BLaER1 (cell line): ENCODE measurements at regions not wholly inside any gene's neighbourhood (a gene's known extent, or its start where the extent isn't known, plus 50 kb on each side); places are given as distances from the start of the nearest gene placed in this dataset.

ENCODE experiments used
- H3K27ac ChIP-seq: shearing (Covaris generic); formaldehyde crosslinking; 2 replicates; pipeline ENCODE4 v1.8.1; 2022
- H3K27me3 ChIP-seq: shearing (Covaris generic); formaldehyde crosslinking; 2 replicates; pipeline ENCODE4 v1.8.1; 2022
- H3K36me3 ChIP-seq: shearing (Covaris generic); formaldehyde crosslinking; 2 replicates; pipeline ENCODE4 v1.8.1; 2022
- H3K4me1 ChIP-seq: shearing (Covaris generic); formaldehyde crosslinking; 2 replicates; pipeline ENCODE4 v1.8.1; 2022
- H3K4me2 ChIP-seq: shearing (Covaris generic); formaldehyde crosslinking; 2 replicates; pipeline ENCODE4 v1.8.1; 2022
- H3K4me3 ChIP-seq: shearing (Covaris generic); formaldehyde crosslinking; 2 replicates; pipeline ENCODE4 v1.8.1; 2022
- H3K9ac ChIP-seq: shearing (Covaris generic); formaldehyde crosslinking; 2 replicates; pipeline ENCODE4 v1.8.1; 2022
- H3K9me3 ChIP-seq: shearing (Covaris generic); formaldehyde crosslinking; 2 replicates; pipeline ENCODE4 v1.8.1; 2022
- H4K20me1 ChIP-seq: shearing (Covaris generic); formaldehyde crosslinking; 2 replicates; pipeline ENCODE4 v1.8.1; 2022
- Cebpa-rat ChIP-seq: shearing (Covaris generic); IDR thresholded peaks from 2 replicates; pipeline ENCODE4 v1.8.1; 2022

- H3K4me2 ChIP-seq, result no peak overlapping the region
- no peak overlapping the region for H3K4me3 ChIP-seq
- H3K36me3 ChIP-seq, result no peaks in the 10 kb centered on the region
- no peaks in the 10 kb centered on the region for H3K4me1 ChIP-seq
- no peak for TF ChIP-seq Cebpa-rat
- no peak overlapping the region for H3K9ac ChIP-seq
- H3K27ac ChIP-seq, result no peak overlapping the region
- H4K20me1 ChIP-seq, result no peaks in the 10 kb centered on the region
- H3K27me3 ChIP-seq, result no peaks in the 10 kb centered on the region
- H3K9me3 ChIP-seq, result no peaks in the 10 kb centered on the region
Measured at GRCh38 chr13:83327091-83327490, 555.2 kb downstream of the SLITRK1 start.

GRCh38 chr13:83325125-83325853 is 557.0 kb downstream of the SLITRK1 start:
- Histone ChIP-seq H3K4me3 (no peak overlapping the region), H3K9ac (no peak overlapping the region), H3K4me2 (no peak overlapping the region), H3K36me3 (no peaks in the 10 kb centered on the region), H4K20me1 (no peaks in the 10 kb centered on the region), H3K27ac (no peak overlapping the region), H3K27me3 (no peaks in the 10 kb centered on the region), H3K9me3 (no peaks in the 10 kb centered on the region), H3K4me1 (no peaks in the 10 kb centered on the region)
- no peak for TF ChIP-seq Cebpa-rat

GRCh38 chr13:83311886-83312577 is 570.2 kb downstream of the SLITRK1 start:
- no peak overlapping the region for H3K9ac ChIP-seq
- H3K4me1 ChIP-seq, result no peaks in the 10 kb centered on the region
- H3K9me3 ChIP-seq, result no peaks in the 10 kb centered on the region
- TF ChIP-seq Cebpa-rat, result no peak
- H3K36me3 ChIP-seq, result no peaks in the 10 kb centered on the region
- no peaks in the 10 kb centered on the region for H4K20me1 ChIP-seq
- no peak overlapping the region for H3K4me3 ChIP-seq
- no peaks in the 10 kb centered on the region for H3K27me3 ChIP-seq
- no peak overlapping the region for H3K27ac ChIP-seq
- no peak overlapping the region for H3K4me2 ChIP-seq

GRCh38 chr13:83298617-83299016 is 583.7 kb downstream of the SLITRK1 start:
- Histone ChIP-seq H4K20me1 (no peaks in the 10 kb centered on the region), H3K4me3 (no peak overlapping the region), H3K27ac (no peak overlapping the region), H3K4me2 (no peak overlapping the region), H3K4me1 (no peaks in the 10 kb centered on the region), H3K9me3 (no peaks in the 10 kb centered on the region), H3K36me3 (no peaks in the 10 kb centered on the region), H3K27me3 (no peaks in the 10 kb centered on the region), H3K9ac (no peak overlapping the region)
- TF ChIP-seq Cebpa-rat, result no peak

- Histone ChIP-seq H3K36me3 (no peaks in the 10 kb centered on the region), H4K20me1 (no peaks in the 10 kb centered on the region), H3K9ac (no peak overlapping the region), H3K4me2 (no peak overlapping the region), H3K27me3 (no peaks in the 10 kb centered on the region), H3K27ac (no peak overlapping the region), H3K9me3 (no peaks in the 10 kb centered on the region), H3K4me1 (no peaks in the 10 kb centered on the region), H3K4me3 (no peak overlapping the region)
- TF ChIP-seq Cebpa-rat, result no peak
Measured at GRCh38 chr13:83297586-83298290, 584.5 kb downstream of the SLITRK1 start.

GRCh38 chr13:83295686-83296085 is 586.6 kb downstream of the SLITRK1 start:
- no peak overlapping the region for H3K4me3 ChIP-seq
- H3K9me3 ChIP-seq, result no peaks in the 10 kb centered on the region
- H3K4me2 ChIP-seq, result no peak overlapping the region
- H3K36me3 ChIP-seq, result no peaks in the 10 kb centered on the region
- no peak overlapping the region for H3K9ac ChIP-seq
- no peaks in the 10 kb centered on the region for H4K20me1 ChIP-seq
- H3K27me3 ChIP-seq, result no peaks in the 10 kb centered on the region
- H3K27ac ChIP-seq, result no peak overlapping the region
- no peaks in the 10 kb centered on the region for H3K4me1 ChIP-seq
- TF ChIP-seq Cebpa-rat, result no peak

- no peaks in the 10 kb centered on the region for H3K9me3 ChIP-seq
- H3K27ac ChIP-seq, result no peak overlapping the region
- H3K27me3 ChIP-seq, result no peaks in the 10 kb centered on the region
- no peak overlapping the region for H3K4me2 ChIP-seq
- H3K4me1 ChIP-seq, result no peaks in the 10 kb centered on the region
- no peaks in the 10 kb centered on the region for H3K36me3 ChIP-seq
- no peak overlapping the region for H3K4me3 ChIP-seq
- H3K9ac ChIP-seq, result no peak overlapping the region
- H4K20me1 ChIP-seq, result no peaks in the 10 kb centered on the region
- no peak for TF ChIP-seq Cebpa-rat
Measured at GRCh38 chr13:83286737-83287136, 595.5 kb downstream of the SLITRK1 start.

- Histone ChIP-seq H3K9ac (no peak overlapping the region), H3K4me3 (no peak overlapping the region), H3K4me1 (no peaks in the 10 kb centered on the region), H3K27ac (no peak overlapping the region), H3K27me3 (no peaks in the 10 kb centered on the region), H3K4me2 (no peak overlapping the region), H3K9me3 (no peaks in the 10 kb centered on the region), H3K36me3 (no peaks in the 10 kb centered on the region), H4K20me1 (no peaks in the 10 kb centered on the region)
- TF ChIP-seq Cebpa-rat, result no peak
Measured at GRCh38 chr13:83281654-83282053, 600.6 kb downstream of the SLITRK1 start.

- Histone ChIP-seq H3K9me3 (no peaks in the 10 kb centered on the region), H3K27me3 (no peaks in the 10 kb centered on the region), H3K4me2 (no peak overlapping the region)
Measured at GRCh38 chr13:83274679-83275078, 607.6 kb downstream of the SLITRK1 start.

GRCh38 chr13:83272652-83273240 is 609.5 kb downstream of the SLITRK1 start:
- Histone ChIP-seq H3K9ac (no peak overlapping the region), H3K36me3 (no peaks in the 10 kb centered on the region), H3K4me3 (no peak overlapping the region), H4K20me1 (no peaks in the 10 kb centered on the region), H3K4me2 (no peak overlapping the region), H3K27me3 (no peaks in the 10 kb centered on the region), H3K27ac (no peak overlapping the region), H3K4me1 (no peaks in the 10 kb centered on the region), H3K9me3 (no peaks in the 10 kb centered on the region)
- TF ChIP-seq Cebpa-rat, result no peak

More at GRCh38 chr13:83274679-83275078, 607.6 kb downstream of the SLITRK1 start:
- Histone ChIP-seq H3K4me3 (no peak overlapping the region), H3K36me3 (no peaks in the 10 kb centered on the region), H3K9ac (no peak overlapping the region), H3K4me1 (no peaks in the 10 kb centered on the region), H4K20me1 (no peaks in the 10 kb centered on the region), H3K27ac (no peak overlapping the region)
- TF ChIP-seq Cebpa-rat, result no peak
